ENCODE measurements at regions not wholly inside any gene's neighbourhood (a gene's known extent, or its start where the extent isn't known, plus 50 kb on each side); places are given as distances from the start of the nearest gene placed in this dataset.

- no peak for DNase-seq (ENCODE audit: low read depth)
Observed at GRCh38 chr17:79501910-79502309, 108.9 kb downstream of the RBFOX3 start.

- DNase-seq (ENCODE audit: low read depth), result no peak
Observed at GRCh38 chr17:79500745-79501618, 109.9 kb downstream of the RBFOX3 start.

GRCh38 chr17:79498854-79499253 lies 112.0 kb downstream of the RBFOX3 start:
- DNase-seq (ENCODE audit: low read depth), result no peak

GRCh38 chr17:79497777-79498348 lies 113.0 kb downstream of the RBFOX3 start:
- no peak for DNase-seq (ENCODE audit: low read depth)

GRCh38 chr17:79496422-79497005 lies 114.3 kb downstream of the RBFOX3 start:
- DNase-seq (ENCODE audit: low read depth), result no peak

- no peak for DNase-seq (ENCODE audit: low read depth)
Observed at GRCh38 chr17:79495665-79496064, 115.2 kb downstream of the RBFOX3 start.

GRCh38 chr17:79491006-79491405 lies 119.8 kb downstream of the RBFOX3 start:
- no peak for DNase-seq (ENCODE audit: low read depth)

GRCh38 chr17:79490530-79490929 lies 120.3 kb downstream of the RBFOX3 start:
- no peak for DNase-seq (ENCODE audit: low read depth)

- DNase-seq (ENCODE audit: low read depth), result no peak
Observed at GRCh38 chr17:79487149-79487548, 123.7 kb downstream of the RBFOX3 start.

- no peak for DNase-seq (ENCODE audit: low read depth)
Observed at GRCh38 chr17:79485991-79486390, 124.9 kb downstream of the RBFOX3 start.

GRCh38 chr17:79485419-79485985 lies 125.3 kb downstream of the RBFOX3 start:
- DNase-seq (ENCODE audit: low read depth), result no peak

GRCh38 chr17:79484600-79485418 lies 126.0 kb downstream of the RBFOX3 start:
- DNase-seq (ENCODE audit: low read depth), result no peak

- DNase-seq (ENCODE audit: low read depth), result no peak
Observed at GRCh38 chr17:79483842-79484241, 127.0 kb downstream of the RBFOX3 start.

- DNase-seq (ENCODE audit: low read depth), result no peak
Observed at GRCh38 chr17:79482727-79483521, 127.9 kb downstream of the RBFOX3 start.

GRCh38 chr17:79479876-79480275 lies 131.0 kb downstream of the RBFOX3 start:
- no peak for DNase-seq (ENCODE audit: low read depth)

GRCh38 chr17:79478841-79479240 lies 132.0 kb downstream of the RBFOX3 start:
- DNase-seq (ENCODE audit: low read depth), result no peak

- DNase-seq (ENCODE audit: low read depth), result no peak
Observed at GRCh38 chr17:79478051-79478461, 132.8 kb downstream of the RBFOX3 start.

GRCh38 chr17:79476074-79476652 lies 134.7 kb downstream of the RBFOX3 start:
- no peak for DNase-seq (ENCODE audit: low read depth)

GRCh38 chr17:79473876-79474440 lies 136.9 kb downstream of the RBFOX3 start:
- DNase-seq (ENCODE audit: low read depth), result no peak

- DNase-seq (ENCODE audit: low read depth), result no peak
Observed at GRCh38 chr17:79473111-79473875, 137.6 kb downstream of the RBFOX3 start.
